H1 (cell line): ENCODE measurements at regions not wholly inside any gene's neighbourhood (a gene's known extent, or its start where the extent isn't known, plus 50 kb on each side); places are given as distances from the start of the nearest gene placed in this dataset.

ENCODE experiments used
- CTCF ChIA-PET: fragments of 300-600 bp; sonication (Branson Sonifier 250); formaldehyde crosslinking; loops from one replicate; lab custom pipeline; 2021; ENCODE audit not compliant: partially characterized antibody; lab: Charles Lee
- POLR2A ChIA-PET: fragments of 300-600 bp; sonication (Branson Sonifier 250); formaldehyde crosslinking; loops from one replicate; lab custom pipeline; 2021; ENCODE audit warnings: inconsistent platforms; ENCODE audit not compliant: partially characterized antibody; lab: Charles Lee
- DNase-seq, 2 experiments: peaks; one replicate each; pipeline versions ENCODE4 v3.0.0 to v3.0.0-alpha.2; 2010 to 2022; ENCODE audit warnings: low spot score in 2 of 2, low read depth in 1 of 2, mixed read lengths in 1 of 2
- FAIRE-seq: peaks from 2 replicates; lab custom pipeline; 2011; peaks lifted over from hg19 to GRCh38; lab: Jason Lieb, UNC
- H2AFZ ChIP-seq: 2 replicates; pipeline ENCODE4 v1.8.1; 2012; ENCODE audit warnings: low read length, inconsistent platforms
- H2AK5ac ChIP-seq: 2 replicates; pipeline ENCODE4 v1.6.1; 2013; ENCODE audit warnings: low read depth, low read length
- H2BK120ac ChIP-seq: replicated peaks from 2 replicates; pipeline ENCODE3; 2013; ENCODE audit warnings: low read depth, low read length, inconsistent platforms
- H2BK12ac ChIP-seq: 2 replicates; pipeline ENCODE4 v1.6.1; 2013; ENCODE audit warnings: low read depth, low read length
- H2BK15ac ChIP-seq: 2 replicates; pipeline ENCODE4 v1.6.1; 2013; ENCODE audit warnings: low read length
- H2BK20ac ChIP-seq: 2 replicates; pipeline ENCODE4 v1.6.1; 2013; ENCODE audit warnings: low read length
- H2BK5ac ChIP-seq: 2 replicates; pipeline ENCODE4 v1.6.1; 2013; ENCODE audit warnings: low read depth, low read length
- H3K14ac ChIP-seq: 2 replicates; pipeline ENCODE4 v1.6.1; 2013; ENCODE audit warnings: inconsistent platforms; ENCODE audit not compliant: insufficient read length
- H3K18ac ChIP-seq: 2 replicates; pipeline ENCODE4 v1.6.1; 2013; ENCODE audit warnings: low read length; ENCODE audit errors: extremely low read depth
- H3K23ac ChIP-seq: 2 replicates; pipeline ENCODE4 v1.6.1; 2013; ENCODE audit warnings: inconsistent platforms; ENCODE audit not compliant: insufficient read length
- H3K23me2 ChIP-seq: 2 replicates; pipeline ENCODE4 v1.6.1; 2013; ENCODE audit warnings: low read depth, low read length
- H3K27ac ChIP-seq: 2 replicates; pipeline ENCODE4 v1.6.1; 2011; ENCODE audit warnings: low read depth, low read length, inconsistent platforms
- H3K27me3 ChIP-seq, 4 experiments: replicated peaks in 1 of 4; 1 replicate in 1 of 4; 2 replicates in 3 of 4; pipeline versions ENCODE4 v1.6.1 to v1.8.1; 2011 to 2013; ENCODE audit warnings: low read length in 3 of 4, mild to moderate bottlenecking in 3 of 4, inconsistent platforms in 2 of 4, mixed read lengths in 2 of 4, moderate library complexity in 1 of 4; ENCODE audit not compliant: control insufficient read depth in 3 of 4, insufficient read depth in 3 of 4; ENCODE audit errors: extremely low read depth in 1 of 4
- H3K36me3 ChIP-seq, 4 experiments: 2 replicates each; pipeline versions ENCODE4 v1.6.1 to v1.8.1; 2011 to 2013; ENCODE audit warnings: mild to moderate bottlenecking in 4 of 4, low read length in 3 of 4, moderate library complexity in 2 of 4, control low read depth in 1 of 4, inconsistent platforms in 1 of 4; ENCODE audit not compliant: insufficient read depth in 4 of 4, control insufficient read depth in 2 of 4
- H3K4ac ChIP-seq: replicated peaks from 2 replicates; pipeline ENCODE3; 2013; ENCODE audit warnings: low read length, low read depth, mixed read lengths, inconsistent platforms; ENCODE audit not compliant: insufficient read length
- H3K4me1 ChIP-seq, 4 experiments: replicated peaks in 1 of 4; 1 replicate in 1 of 4; 2 replicates in 3 of 4; pipeline versions ENCODE4 v1.6.1 to v1.8.1; 2011 to 2013; ENCODE audit warnings: low read length in 3 of 4, inconsistent platforms in 2 of 4, mixed read lengths in 1 of 4; ENCODE audit not compliant: insufficient read depth in 4 of 4, control insufficient read depth in 3 of 4
- H3K4me2 ChIP-seq, 2 experiments: 2 replicates each; pipeline versions ENCODE4 v1.6.1 to v1.8.1; 2011 to 2013; ENCODE audit warnings: low read depth in 2 of 2, low read length in 2 of 2, control low read depth in 1 of 2, inconsistent platforms in 1 of 2, mild to moderate bottlenecking in 1 of 2; ENCODE audit not compliant: insufficient read depth in 1 of 2
- H3K4me3 ChIP-seq, 4 experiments: fragments of 200-600, 300-600 bp in 1 of 4; sonication (generic), shearing (Covaris generic), sonication (Bioruptor Twin) in 1 of 4; 2 replicates each; pipeline versions ENCODE4 v1.5.1 to v1.8.1; 2011 to 2016; ENCODE audit warnings: low read length in 4 of 4, low read depth in 3 of 4, control low read depth in 2 of 4, inconsistent platforms in 2 of 4, mild to moderate bottlenecking in 2 of 4, mixed read lengths in 1 of 4, moderate library complexity in 1 of 4; ENCODE audit not compliant: insufficient read depth in 2 of 4; ENCODE audit errors: extremely low read depth in 1 of 4
- H3K56ac ChIP-seq: replicated peaks from 2 replicates; pipeline ENCODE3; 2013; ENCODE audit warnings: low read depth, mild to moderate bottlenecking, mixed read lengths, low read length, inconsistent platforms; ENCODE audit not compliant: insufficient read length
- H3K79me1 ChIP-seq: 2 replicates; pipeline ENCODE4 v1.6.1; 2013; ENCODE audit warnings: low read depth, low read length, control low read depth
- H3K79me2 ChIP-seq, 2 experiments: 2 replicates each; pipeline versions ENCODE4 v1.6.1 to v1.8.1; 2012 to 2013; ENCODE audit warnings: low read length in 2 of 2, mild to moderate bottlenecking in 2 of 2, inconsistent platforms in 1 of 2; ENCODE audit not compliant: insufficient read depth in 2 of 2, control insufficient read depth in 1 of 2
- H3K9ac ChIP-seq, 4 experiments: replicated peaks in 1 of 4; 1 replicate in 1 of 4; 2 replicates in 3 of 4; pipeline versions ENCODE4 v1.6.1 to v1.8.1; 2011 to 2013; ENCODE audit warnings: low read depth in 3 of 4, low read length in 3 of 4, control low read depth in 2 of 4, mild to moderate bottlenecking in 2 of 4, moderate library complexity in 2 of 4, inconsistent platforms in 1 of 4; ENCODE audit errors: extremely low read depth in 1 of 4
- H3K9me3 ChIP-seq, 2 experiments: 2 replicates each; pipeline versions ENCODE4 v1.6.1 to v1.8.1; 2012 to 2013; ENCODE audit warnings: mild to moderate bottlenecking in 2 of 2, moderate library complexity in 2 of 2, control low read depth in 1 of 2, inconsistent platforms in 1 of 2, low read depth in 1 of 2, low read length in 1 of 2, mixed read lengths in 1 of 2; ENCODE audit not compliant: insufficient read depth in 2 of 2
- H4K20me1 ChIP-seq, 2 experiments: replicated peaks in 1 of 2; 2 replicates each; pipeline versions ENCODE3 to v1.8.1; 2011 to 2013; ENCODE audit warnings: inconsistent platforms in 2 of 2, low read length in 2 of 2, mild to moderate bottlenecking in 1 of 2; ENCODE audit not compliant: insufficient read depth in 2 of 2, control insufficient read depth in 1 of 2
- H4K5ac ChIP-seq: 2 replicates; pipeline ENCODE4 v1.6.1; 2013; ENCODE audit warnings: low read length, low read depth, mixed read lengths, inconsistent platforms; ENCODE audit not compliant: insufficient read length
- H4K8ac ChIP-seq: 2 replicates; pipeline ENCODE4 v1.8.0; 2013; ENCODE audit warnings: mild to moderate bottlenecking, moderate library complexity, low read length, inconsistent platforms; ENCODE audit not compliant: insufficient read depth; ENCODE audit errors: extremely low read depth
- H4K91ac ChIP-seq: replicated peaks from 2 replicates; pipeline ENCODE3; 2013; ENCODE audit warnings: low read length, mixed read lengths, inconsistent platforms; ENCODE audit not compliant: insufficient read length
- GTF2F1 ChIP-seq: IDR thresholded peaks from 2 replicates; pipeline ENCODE4 v1.6.1; 2012; ENCODE audit warnings: low read depth, low read length, improper control_type of control experiment, borderline replicate concordance
- NANOG ChIP-seq: IDR thresholded peaks from 2 replicates; pipeline ENCODE4 v1.6.1; 2011; ENCODE audit warnings: low read length, low read depth, mild to moderate bottlenecking, inconsistent platforms; ENCODE audit not compliant: insufficient read depth, poor library complexity, severe bottlenecking
- POU5F1 ChIP-seq: IDR thresholded peaks from 2 replicates; pipeline ENCODE4 v1.6.1; 2011; ENCODE audit warnings: low read depth, mild to moderate bottlenecking, low read length, moderate library complexity
- RAD21 ChIP-seq, 2 experiments: IDR thresholded peaks in 1 of 2; conservative IDR thresholded peaks in 1 of 2; 2 replicates each; pipeline ENCODE4 v1.6.1; 2011; ENCODE audit warnings: low read depth in 2 of 2, low read length in 2 of 2, improper control_type of control experiment in 1 of 2, inconsistent platforms in 1 of 2, mild to moderate bottlenecking in 1 of 2, moderate library complexity in 1 of 2
- SUZ12 ChIP-seq: fragments of 200-600 bp; sonication (generic); IDR thresholded peaks from 2 replicates; pipeline ENCODE4 v1.6.1; 2012; ENCODE audit warnings: mild to moderate bottlenecking, inconsistent platforms, low read length, moderate library complexity, mixed read lengths
- whole genome bisulfite sequencing, 2 experiments: shearing (Covaris generic) in 1 of 2; methylation state at CpG; one replicate each; pipeline versions ENCODE4 v1.1.6 to v1.1.7; 2013 to 2015; ENCODE audit warnings: low lambda C conversion rate in 2 of 2, mixed read lengths in 2 of 2, inconsistent platforms in 1 of 2, low coverage in 1 of 2, missing lambda C conversion rate in 1 of 2; ENCODE audit not compliant: insufficient replicate concordance in 2 of 2, insufficient coverage in 1 of 2, insufficient read length in 1 of 2; ENCODE audit errors: extremely low coverage in 1 of 2, missing lambda C conversion rate in 1 of 2; 5-methylcytosine and 5-hydroxymethylcytosine counted together

DNA sequence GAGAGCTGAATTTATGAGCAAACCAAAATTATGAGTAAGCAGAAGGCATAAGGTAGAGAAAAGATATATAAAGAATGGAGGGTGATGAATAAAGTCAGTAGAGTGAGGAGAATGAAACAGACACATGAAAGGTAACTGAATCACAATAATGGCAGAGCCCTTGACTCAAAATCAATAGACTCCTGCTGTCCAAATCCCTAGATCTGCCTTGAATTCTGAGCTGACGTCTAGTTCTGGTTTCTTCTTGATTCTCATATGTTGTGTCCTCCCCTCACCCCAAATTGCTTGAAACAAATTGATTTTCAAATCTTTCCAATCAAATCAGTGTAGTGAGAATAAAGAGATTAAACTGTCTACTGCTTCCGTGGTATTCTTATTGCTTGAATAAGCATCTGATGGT is 86.6 kb upstream of the IQCM start:
- Histone ChIP-seq H3K14ac (no peak overlapping the region), H3K4me1 (no peaks in the 10 kb centered on the region), H4K5ac (no peak overlapping the region), H3K4ac (no peak overlapping the region), H2AFZ (no peak overlapping the region), H2BK120ac (no peak overlapping the region), H3K18ac (no peak overlapping the region), H3K27ac (no peak overlapping the region), H3K9me3 (no peaks in the 10 kb centered on the region), H3K4me2 (no peak overlapping the region), H3K56ac (no peak overlapping the region), H3K36me3 (no peaks in the 10 kb centered on the region), H4K20me1 (no peaks in the 10 kb centered on the region), H2AK5ac (no peak overlapping the region), H3K79me1 (no peaks in the 10 kb centered on the region), H4K91ac (no peak overlapping the region), H2BK15ac (no peak overlapping the region), H3K27me3 (no peaks in the 10 kb centered on the region), H3K23ac (no peak overlapping the region), H3K9ac (no peak overlapping the region), H3K4me3 (no peak overlapping the region), H2BK20ac (no peak overlapping the region), H3K23me2 (no peaks in the 10 kb centered on the region), H4K8ac (no peak overlapping the region), H2BK12ac (no peak overlapping the region), H3K79me2 (no peaks in the 10 kb centered on the region), H2BK5ac (no peak overlapping the region)
- POLR2A ChIA-PET, result no interaction called here
- CTCF ChIA-PET, result interaction anchor here (1.9 kb wide), 1 partner anchor 531 kb away, joined by 4 read pairs; no protein-coding TSS in a partner anchor
- 59% methylated on average over 2 of the region's 2 CpGs; no CpG with 5 or more reads in 1 of the 2 experiments for WGBS, 2 experiments
- DNase-seq, result no peak
- no peak for TF ChIP-seq SUZ12
- TF ChIP-seq RAD21 (IDR thresholded peaks at IDR 0.05 in 1 of 2, conservative IDR thresholded peaks at IDR 0.05 in 1 of 2; ENCODE audit: low read depth in 2 of 2, low read length in 2 of 2), result no peak
- no peak for TF ChIP-seq POU5F1
- no peak for TF ChIP-seq NANOG
- TF ChIP-seq GTF2F1, result no peak
- no peak for FAIRE-seq
